ENCODE measurements at regions not wholly inside any gene's neighbourhood (a gene's known extent, or its start where the extent isn't known, plus 50 kb on each side); places are given as distances from the start of the nearest gene placed in this dataset.
"Not testable (repeated sequence)": the region's sequence is repeated elsewhere in the genome, so short reads cannot be mapped to it uniquely, and the experiment has no call there.

DNA sequence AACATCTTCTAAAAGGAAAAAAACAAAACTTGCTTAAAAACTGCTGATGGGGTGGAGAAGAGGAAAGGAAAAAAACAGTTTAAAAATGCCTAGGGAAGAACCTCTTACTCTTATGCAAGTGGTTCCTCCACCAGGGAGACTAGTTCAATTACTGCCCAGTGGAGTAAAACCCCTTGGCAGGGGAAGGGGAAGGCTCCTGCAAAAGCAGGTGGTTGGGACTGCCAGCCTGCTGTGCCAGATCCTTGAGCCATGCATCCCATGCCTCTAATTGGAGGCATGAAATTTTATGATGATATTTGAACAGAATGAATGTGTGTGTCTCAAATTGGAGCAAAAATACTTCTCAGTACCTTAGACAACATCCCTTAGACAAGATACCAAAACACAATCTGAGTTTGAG, 118.8 kb downstream of the FSCB start:
- no peak for DNase-seq

DNA sequence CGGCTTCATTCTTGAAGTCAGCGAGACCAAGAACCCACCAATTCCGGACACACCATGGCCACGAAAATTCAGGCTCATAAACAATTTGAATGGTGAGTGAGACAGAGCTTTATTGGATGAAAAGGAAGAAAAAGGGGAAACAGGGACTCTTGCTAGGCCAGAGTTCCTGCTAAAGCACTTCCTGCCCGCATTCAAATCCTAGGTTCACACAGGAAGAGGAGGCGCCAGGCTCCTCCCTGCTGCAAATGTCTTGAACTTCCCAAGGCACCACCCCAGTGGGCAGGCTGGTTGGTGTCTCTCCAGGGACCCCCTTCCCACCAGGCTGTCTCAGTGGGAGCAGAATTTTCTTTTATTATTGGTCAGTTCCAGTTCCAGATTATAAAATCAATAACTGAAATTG, 121.2 kb downstream of the FSCB start:
- DNase-seq: no peak

DNA sequence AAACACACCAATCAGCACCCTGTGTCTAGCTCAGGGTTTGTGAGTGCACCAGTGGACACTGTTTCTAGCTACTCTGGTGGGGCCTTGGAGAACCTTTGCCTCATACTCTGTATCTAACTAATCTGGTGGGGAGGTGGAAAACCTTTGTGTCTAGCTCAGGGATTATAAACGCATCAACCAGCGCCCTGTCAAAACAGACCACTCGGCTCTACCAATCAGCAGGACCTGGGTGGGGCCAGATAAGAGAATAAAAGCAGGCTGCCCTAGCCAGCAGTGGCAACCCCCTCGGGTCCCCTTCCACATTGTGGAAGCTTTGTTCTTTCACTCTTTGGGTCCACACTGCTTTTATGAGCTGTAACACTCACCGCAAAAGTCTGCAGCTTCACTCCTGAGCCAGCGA, 121.8 kb downstream of the FSCB start:
- not testable (repeated sequence) for DNase-seq

DNA sequence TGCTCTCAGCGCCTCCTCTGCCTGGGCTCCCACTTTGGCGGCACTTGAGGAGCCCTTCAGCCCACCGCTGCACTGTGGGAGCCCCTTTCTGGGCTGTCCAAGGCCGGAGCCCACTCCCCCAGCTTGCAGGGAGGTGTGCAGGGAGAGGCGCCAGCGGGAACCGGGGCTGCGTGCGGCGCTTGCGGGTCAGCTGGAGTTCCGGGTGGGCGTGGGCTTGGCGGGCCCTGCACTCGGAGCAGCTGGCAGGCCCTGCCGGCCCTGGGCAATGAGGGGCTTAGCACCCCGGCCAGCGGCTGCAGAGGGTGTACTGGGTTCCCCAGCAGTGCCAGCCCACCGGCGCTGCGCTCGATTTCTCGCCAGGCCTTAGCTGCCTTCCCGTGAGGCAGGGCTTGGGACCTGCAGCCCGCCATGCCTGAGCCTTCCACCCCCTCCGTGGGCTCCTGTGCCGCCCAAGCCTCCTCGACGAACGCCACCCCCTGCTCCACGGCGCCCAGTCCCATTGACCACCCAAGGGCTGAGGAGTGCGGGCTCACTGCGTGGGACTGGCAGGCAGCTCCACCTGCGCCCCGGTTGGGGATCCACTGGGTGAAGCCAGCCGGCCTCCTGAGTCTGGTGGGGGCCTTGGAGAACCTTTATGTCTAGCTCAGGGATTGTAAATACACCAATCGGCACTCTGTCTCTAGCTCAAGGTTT, 122.3 kb downstream of the FSCB start:
- DNase-seq: peak in 1 of 58 donors; percentile 1

DNA sequence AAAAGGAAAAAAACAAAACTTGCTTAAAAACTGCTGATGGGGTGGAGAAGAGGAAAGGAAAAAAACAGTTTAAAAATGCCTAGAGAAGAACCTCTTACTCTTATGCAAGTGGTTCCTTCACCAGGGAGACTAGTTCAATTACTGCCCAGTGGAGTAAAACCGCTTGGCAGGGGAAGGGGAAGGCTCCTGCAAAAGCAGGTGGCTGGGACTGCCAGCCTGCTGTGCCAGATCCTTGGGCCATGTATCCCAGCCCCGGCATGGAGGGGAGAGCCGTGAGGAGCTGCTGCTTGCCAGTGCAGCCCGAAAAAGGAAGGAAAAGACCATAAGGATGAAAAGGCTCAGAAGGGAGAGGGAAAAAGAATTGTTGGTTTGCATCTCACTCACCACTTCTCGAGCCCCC, 123.0 kb downstream of the FSCB start:
- DNase-seq: no peak

DNA sequence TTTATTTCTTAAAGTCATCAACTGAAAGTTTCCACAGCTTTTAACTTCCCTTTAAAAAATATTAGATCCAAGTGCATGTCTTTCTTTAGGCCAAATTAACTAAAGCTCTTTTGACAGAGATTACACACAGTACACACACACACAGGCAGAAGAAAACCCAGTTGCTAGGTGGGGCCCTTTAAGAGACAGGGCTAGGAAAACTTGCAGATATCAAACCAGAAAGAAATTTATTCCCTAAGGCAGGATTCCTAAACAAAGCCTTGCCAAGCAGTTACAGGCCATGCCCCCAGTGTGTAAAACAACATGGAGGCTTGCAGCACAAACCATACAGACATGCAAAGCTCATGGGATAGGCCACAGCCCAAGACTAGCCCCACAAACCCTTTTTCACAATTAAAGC, 123.4 kb downstream of the FSCB start:
- DNase-seq: no peak

DNA sequence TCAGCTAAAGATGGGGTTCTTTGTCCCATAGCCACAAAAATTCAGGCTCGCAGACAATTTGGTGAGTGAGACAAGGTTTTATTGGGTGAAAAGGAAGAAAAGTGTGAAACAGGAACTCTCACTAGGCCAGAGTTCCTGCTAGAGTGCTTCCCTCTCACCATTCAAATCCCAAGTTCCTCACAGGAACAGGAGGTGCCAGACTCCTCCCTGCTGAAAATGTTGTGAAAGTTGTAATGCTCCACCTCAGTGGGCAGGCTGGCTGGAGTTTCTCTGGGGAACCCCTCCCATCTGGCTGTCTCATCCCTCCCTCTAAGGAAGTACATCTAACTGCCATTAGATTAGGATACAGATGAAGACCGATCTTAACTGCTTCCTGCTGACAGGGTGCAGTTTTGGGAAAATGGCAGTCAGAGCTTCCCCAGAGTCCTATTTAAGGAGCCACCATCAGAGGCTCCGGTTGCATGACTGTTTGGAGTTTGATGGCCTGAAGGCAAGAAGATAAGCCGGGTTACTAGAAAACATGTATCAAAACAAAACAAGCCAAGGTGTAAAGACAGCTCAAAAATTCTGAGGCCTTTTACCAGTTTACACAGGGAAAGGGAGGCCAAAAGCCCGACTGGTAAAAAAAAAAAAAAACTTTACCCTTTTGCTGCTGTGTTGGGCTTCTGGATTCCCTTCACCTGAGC, 127.6 kb downstream of the FSCB start:
- no peak for DNase-seq

DNA sequence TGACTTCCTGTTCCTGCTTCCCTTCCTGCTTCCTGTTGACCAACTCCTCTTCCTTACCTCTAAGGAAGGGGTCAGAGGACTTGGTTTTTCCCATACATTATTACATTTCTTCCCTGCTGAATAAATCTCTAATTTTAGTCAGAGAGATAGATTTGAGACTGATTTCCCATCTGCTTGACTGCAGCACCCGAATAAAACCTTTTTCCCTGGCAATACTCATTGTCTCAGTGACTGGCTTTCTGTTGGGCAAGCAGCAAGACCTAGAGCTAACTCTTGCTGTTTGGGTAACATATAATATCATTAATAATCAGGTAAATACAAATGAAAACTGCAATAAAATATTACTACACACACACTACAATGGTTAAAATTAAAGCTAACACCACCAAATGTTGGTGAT, 132.2 kb downstream of the FSCB start:
- no peak for DNase-seq

DNA sequence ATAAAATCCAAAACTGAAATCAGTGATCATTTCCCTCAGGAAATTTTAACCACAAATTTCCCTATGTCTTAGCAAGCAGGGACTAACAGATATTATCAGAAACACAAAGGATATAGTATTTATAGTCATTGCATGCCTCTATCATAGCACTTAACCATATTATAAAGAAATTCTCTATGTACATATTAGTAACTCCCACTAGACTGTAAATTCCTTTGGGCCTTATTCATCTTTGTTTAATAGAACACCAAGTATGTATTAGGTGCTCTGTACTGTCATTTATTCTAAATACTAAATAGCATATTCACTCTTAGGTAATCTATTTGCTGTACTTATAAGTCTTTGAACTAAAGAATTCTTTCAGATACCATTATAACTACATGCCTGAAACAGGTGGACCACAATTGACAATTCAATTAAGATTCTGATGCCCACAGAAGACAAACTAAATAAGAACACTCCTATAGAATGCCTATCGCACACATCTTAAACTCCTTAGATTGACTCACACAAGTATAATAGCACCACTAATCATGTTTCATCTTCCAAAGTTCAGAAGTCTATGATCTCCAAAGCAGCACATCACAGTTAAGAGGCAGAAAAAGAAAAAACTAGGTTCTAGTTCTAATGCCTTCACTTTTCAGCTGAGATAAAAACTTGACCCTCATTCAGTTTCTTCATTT, 134.1 kb downstream of the FSCB start:
- DNase-seq: no peak

DNA sequence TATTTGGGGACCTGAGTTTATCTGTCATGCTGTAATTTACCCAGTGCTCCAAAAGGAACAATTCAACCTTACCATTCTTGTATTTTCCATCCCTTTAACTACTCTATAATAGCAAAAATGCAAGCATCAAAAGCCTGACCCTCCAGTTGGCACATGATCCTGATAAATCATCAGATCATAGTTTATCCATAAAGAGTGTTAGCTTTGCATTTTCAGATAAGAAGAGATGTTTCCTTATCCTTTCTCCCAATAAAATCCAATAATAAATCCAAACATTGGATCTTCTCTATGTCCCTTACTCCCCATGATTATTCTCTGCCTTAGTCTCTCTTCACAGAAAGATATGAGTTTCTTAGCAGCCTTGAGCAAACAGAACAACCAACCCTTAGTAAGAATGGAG, 134.9 kb downstream of the FSCB start:
- no peak for DNase-seq

DNA sequence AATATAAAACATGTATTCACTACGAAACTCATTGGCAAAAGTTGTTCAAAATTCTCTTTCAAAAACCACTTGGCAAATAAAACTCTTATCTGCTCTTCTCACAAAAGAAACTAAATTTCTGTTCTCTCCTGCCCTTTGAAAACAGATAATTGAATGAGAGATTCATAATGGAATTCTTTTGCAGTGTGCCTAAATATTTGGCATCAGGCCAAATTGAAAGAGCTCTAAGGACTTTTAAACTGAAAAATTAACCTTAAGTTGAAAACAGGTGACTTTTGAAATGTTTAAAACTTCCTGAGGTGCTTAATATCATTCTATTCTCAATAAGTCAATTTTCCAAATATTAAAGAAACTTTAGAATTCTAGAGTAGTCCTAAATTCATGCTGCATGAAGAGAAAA, 136.4 kb downstream of the FSCB start:
- no peak for DNase-seq

DNA sequence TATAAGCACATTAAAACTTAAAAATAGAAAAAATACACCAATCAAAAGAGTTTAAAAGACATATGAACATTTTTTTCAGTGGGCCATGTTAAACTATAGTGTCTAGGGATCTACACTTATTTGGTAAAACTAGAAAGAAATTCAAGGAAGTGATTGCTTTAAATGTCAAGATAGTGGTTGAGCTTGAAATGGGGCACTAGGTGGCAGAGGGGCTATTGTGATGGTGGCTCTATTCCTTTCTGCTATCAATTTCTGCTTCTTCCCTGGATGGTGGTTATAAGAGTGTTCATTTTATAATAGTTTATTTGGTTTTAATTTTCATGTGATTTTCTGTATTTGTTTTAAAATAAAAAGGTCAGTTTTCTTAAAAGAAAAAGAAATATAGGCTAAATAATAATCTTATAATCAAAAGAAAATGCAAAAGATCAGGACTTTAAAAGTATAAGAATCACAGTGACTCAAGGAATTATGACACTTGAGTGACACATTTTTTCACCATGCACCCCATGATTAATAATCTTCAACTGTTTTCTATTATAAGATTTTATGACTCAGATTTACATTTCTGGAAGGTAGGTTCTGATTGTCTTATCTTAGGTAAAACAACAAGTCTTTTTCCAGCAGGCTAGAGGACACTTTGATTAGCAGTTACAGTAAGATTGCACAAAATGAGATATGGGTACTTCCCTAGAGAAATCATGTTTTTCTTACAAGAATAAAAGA, 137.5 kb downstream of the FSCB start:
- DNase-seq: no peak

DNA sequence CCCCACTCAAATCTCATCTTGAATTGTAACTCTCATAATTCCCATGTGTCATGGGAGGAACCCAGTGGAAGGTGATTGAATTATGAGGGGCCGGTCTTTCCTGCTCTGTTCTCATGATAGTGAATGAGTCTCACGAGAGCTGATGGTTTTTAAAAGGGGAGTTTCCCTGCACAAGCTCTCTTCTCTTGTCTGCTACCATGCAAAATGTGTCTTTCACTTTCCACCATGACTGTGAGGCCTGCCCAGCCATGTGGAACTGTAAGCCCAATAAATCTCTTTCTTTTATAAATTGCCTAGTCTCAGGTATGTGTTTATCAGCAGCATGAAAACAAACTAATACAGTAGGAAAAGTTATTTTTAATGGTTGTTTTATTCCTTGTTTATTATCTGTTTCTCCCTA, 146.0 kb downstream of the FSCB start:
- DNase-seq: no peak

DNA sequence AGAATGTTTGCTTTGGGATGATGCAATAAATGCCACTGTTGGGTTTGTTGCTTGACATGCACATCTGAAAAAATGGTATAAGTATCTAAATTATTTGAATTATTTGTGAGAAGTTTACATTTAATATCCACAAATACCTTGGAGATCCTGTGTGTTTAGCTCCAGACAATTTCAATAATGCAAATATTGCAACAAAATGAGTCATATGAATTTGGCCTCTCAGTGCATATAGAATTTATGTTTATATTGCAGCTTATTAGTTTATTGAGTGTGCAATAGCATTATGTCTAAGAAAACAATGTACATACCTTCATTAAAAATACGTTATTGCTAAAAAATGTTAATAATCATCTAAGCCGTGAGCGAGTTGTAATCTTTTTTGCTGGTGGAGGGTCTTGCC, 153.3 kb downstream of the FSCB start:
- DNase-seq: no peak

DNA sequence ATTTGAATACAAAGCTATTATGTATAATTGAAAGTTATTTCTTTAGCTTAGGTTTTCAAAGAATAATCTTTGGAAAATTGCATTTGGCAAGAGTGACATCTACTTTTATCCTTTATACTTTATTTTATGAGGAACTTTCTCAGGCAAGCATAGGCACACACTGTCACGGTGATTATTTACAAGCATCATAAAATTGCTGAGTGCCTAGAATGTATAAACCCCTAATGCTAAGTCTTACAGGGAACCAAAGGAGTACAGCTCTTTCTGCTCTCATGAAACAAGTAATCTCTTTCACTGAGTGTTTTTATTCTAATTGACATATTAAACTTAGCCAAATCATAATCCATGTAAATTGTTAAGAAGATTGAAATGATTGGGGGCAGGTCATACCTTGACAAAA, 154.9 kb downstream of the FSCB start:
- DNase-seq: no peak

DNA sequence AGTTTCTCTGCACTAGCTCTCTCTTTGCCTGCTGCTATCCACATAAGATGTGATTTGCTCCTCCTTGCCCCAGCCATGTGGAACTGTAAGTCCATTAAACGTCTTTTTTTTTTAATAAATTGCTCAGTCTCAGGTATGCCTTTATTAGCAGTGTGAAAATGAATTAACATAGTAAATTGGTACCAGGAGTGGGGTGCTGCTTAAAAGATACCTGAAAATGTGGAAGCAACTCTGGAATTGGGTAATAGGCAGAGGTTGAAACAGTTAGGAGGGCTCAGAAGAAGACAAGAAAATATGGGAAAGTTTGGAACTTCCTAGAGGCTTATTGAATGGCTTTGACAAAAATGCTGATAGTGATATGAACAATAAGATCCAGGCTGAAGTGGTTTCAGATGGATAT, 159.8 kb downstream of the FSCB start:
- DNase-seq: no peak

DNA sequence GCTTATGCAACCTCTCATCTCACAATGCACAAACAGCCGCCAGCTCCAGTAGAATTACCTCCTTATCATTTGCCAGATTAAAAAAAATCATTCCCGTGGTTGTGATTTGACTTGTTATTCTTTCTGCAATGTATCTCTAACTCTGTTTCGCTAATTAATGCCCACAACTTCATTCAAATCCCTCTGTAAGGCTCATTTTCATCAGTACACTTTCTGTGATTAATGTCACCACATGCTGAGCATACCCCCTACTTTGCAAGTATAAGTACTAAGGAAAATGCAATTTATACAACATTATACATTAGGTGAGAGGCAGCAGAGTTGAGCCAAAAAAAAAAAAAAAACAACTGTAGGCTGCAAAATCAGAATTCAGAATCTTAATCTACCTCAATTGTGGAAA, 166.0 kb downstream of the FSCB start:
- no peak for DNase-seq

DNA sequence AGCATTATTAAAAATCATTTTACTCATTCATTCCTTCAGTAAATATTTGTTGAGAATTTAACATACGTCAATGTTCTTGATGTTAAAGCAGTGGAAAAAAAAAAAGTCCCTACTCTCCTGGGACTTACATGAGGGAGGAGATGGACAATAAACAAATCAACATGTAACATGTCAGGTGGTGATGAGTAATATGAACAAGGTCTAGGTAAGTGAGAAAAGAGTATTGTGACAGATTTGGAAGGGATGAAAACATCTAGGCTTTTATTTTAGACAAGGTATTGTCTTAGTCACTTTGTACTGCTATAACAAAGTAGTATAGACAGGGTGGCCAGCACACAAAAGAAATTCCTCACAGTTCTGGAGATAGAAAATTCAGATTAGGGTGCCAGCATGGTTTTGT, 167.2 kb downstream of the FSCB start:
- DNase-seq: no peak

DNA sequence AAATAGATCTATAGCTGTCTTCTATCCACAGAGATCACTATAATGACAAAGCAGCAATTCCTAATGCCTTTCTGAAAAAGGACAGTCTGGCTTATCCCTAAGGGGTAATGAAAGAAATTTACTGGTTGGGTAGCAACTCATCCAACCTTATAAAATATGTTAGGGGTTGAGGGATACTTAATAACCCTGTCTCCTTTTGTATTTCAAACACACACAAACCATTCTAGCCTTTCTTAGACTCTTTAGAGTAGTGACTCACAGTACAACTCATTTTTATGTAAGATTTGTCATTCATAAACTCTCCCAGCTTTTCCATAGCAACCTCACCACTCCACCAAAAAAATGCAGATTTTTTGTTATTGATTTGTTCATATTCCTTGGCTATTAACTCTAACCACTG, 167.9 kb downstream of the FSCB start:
- no peak for DNase-seq

DNA sequence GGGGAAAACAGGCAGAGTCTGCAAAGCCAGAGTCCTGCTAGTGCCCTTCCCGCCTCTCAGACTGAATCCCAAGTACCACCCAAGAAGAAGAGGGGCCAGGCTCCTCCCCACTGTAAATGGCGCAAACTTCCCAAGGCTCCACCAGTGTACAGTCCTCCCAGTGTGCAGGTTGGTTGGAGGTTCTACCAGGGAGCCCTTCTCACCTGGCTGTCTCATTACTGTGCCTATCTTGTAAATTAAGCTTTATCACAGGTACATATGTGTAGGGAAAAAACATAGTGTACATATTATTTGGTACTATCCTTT, 189.7 kb downstream of the FSCB start:
- DNase-seq: no peak

DNA sequence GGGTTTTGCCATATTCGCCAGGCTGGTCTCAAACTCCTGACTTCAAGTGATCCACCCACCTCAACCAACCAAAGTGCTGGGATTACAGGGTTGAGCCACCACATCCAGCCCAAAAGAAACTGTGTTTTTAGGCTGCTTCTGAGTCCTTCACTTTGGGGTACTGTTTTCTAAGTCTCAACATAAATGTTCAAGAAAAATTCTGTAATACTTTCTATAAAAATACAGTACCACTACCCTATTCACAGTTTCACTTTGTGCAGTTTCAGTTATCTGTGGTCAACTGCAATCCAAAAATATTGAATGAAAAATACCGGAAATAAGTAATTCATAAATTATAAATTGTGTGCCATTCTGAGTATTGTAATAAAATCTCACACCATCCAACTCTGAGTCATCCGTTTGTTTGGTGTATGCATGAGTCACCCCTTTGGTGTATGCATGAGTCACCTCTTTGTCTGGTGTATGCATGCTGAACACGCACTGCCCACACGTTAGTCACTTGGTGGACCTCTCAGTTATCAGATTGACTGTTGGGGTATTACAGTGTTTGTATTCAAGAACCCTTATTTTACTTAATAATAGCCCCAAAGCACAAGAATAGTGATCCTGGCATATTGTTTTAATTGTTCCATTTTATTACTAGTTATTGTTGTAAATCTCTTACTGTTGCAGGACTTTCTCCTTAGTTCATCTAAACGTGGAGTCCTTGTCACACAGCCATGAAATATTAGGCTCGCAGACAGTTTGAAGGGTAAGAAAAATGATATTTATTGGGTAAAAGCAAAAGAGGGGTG, 190.2 kb downstream of the FSCB start:
- DNase-seq: peak in 11 of 58 donors; percentile 2 to 35 (median 4)

DNA sequence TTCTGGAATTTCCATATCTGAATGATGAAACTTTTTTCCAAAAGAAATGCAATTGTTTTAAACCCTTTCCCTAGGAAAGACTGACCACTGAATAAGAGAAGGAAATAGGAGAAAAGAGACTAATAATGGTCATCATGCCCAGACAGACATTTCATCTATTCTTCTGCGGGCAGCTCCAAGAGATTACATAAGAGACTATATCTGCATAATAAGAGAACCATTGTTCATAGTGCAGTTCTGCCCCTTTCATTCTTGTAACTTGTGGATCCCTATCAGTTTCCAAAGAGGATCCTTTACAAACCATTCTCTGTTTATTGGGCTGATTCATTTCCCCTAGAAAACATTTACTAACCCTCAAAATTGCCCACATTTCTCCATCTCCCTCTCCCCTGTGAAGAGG, 197.8 kb downstream of the FSCB start:
- no peak for DNase-seq
